Psoas muscle (tissue), 7 donors: ENCODE measurements at regions not wholly inside any gene's neighbourhood (a gene's known extent, or its start where the extent isn't known, plus 50 kb on each side); places are given as distances from the start of the nearest gene placed in this dataset.

ENCODE experiments used
- ATAC-seq, 4 donors: fragments of 200-7000 bp; cut with Tn5 transposase; one replicate each; pipeline ENCODE4 v1.9.1; 2020; ENCODE audit warnings: moderate library complexity in 3 of 4, mild to moderate bottlenecking in 2 of 4
- DNase-seq, 2 donors: peaks; one replicate each; pipeline ENCODE4 v3.0.0-alpha.2; 2020
- H3K27ac ChIP-seq: fragments of 200-600 bp; one replicate; pipeline ENCODE4 v1.8.0; 2022
- H3K27me3 ChIP-seq, 3 donors: fragments of 200-600 bp in 1 of 3; one replicate each; pipeline versions ENCODE4 v1.6.1 to v1.8.0; 2013 to 2022; ENCODE audit warnings: low read length in 2 of 3, mild to moderate bottlenecking in 2 of 3, moderate library complexity in 1 of 3; ENCODE audit not compliant: insufficient read depth in 3 of 3
- H3K36me3 ChIP-seq, 2 donors: fragments of 200-600 bp in 1 of 2; one replicate each; pipeline versions ENCODE4 v1.6.1 to v1.8.0; 2013 to 2022; ENCODE audit warnings: low read depth in 1 of 2, mild to moderate bottlenecking in 1 of 2, moderate library complexity in 1 of 2; ENCODE audit not compliant: insufficient read depth in 1 of 2
- H3K4me1 ChIP-seq: fragments of 200-600 bp; one replicate; pipeline ENCODE4 v1.8.0; 2022
- H3K4me3 ChIP-seq: fragments of 200-600 bp; one replicate; pipeline ENCODE4 v1.8.0; 2022; ENCODE audit warnings: mild to moderate bottlenecking
- H3K9me3 ChIP-seq: fragments of 200-600 bp; one replicate; pipeline ENCODE4 v1.8.0; 2022
- CTCF ChIP-seq: fragments of 200-600 bp; IDR thresholded peaks from one replicate; pipeline ENCODE4 v1.8.0; 2022; ENCODE audit warnings: antibody characterized with exemption
- WGBS, 3 donors: extraction: QIAGEN DNeasy Blood & Tissue Kit; methylation state at CpG; one replicate each; pipeline versions ENCODE4 v1.1.6 to v1.1.7; 2013; 5-methylcytosine and 5-hydroxymethylcytosine counted together
- intact Hi-C, 2 donors: fragments of 100-400 bp; cut with DNase I; formaldehyde crosslinking; loops; one replicate each; pipeline versions ENCODE4 v1.11.0 to v1.14.2; 2022
- donor health status: healthy with polysubstance abuse.
- donor health status: DM: no; HTN: no; CAD: no; lungs with moderate emphysema.
- donor health status: Bipolar disorder and iron deficiency.
- donor health status: healthy.
- donor health status: DM: yes; HTN: yes; CAD: no.
- donor health status: DM: no; HTN: no; CAD: no.
- donor health status: DM: yes; HTN: yes; CAD: no.

- no peaks in the 10 kb centered on the region for H3K36me3 ChIP-seq
- H3K4me1 ChIP-seq = no peaks in the 10 kb centered on the region
- no peak overlapping the region for H3K27ac ChIP-seq
- DNase-seq = no peak
- H3K27me3 ChIP-seq = no peaks in the 10 kb centered on the region
- TF ChIP-seq CTCF = no peak
- H3K4me3 ChIP-seq = no peak overlapping the region
- no peak for ATAC-seq
- H3K9me3 ChIP-seq = no peaks in the 10 kb centered on the region
- intact Hi-C loops = no loop called here
- WGBS, 3 donors = 38 to 58% (median 45%) methylated on average over 3 of the region's 3 CpGs
These were observed 574.7 kb upstream of the ZP4 start for GRCh38 chr1:238465449-238465848.

DNA sequence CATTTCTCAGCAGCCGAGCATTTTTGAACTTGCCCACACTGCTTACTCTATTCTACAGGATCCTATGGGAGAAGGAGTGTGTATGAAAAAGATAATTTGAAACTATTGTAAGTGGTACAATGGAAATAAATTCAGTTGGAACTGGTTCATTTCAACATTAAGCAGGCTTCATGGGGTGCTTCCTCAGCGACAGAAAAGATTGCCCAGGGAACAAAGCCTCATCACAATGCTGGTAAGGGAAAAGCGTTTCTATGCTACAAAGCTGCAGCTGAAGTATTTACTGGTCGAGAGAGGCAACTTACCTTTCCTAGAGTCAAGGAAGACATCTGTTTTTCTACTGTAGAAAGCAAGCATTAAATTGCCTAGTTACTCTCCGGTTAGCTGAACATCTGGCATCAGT lies 568.2 kb upstream of the ZP4 start:
- H3K27ac ChIP-seq = no peak overlapping the region
- TF ChIP-seq CTCF = no peak
- H3K9me3 ChIP-seq = no peaks in the 10 kb centered on the region
- H3K4me3 ChIP-seq = no peak overlapping the region
- intact Hi-C loops = loop anchor here in 1 of 2 donors (5.0 kb wide), 1 partner anchor 268 kb away; no protein-coding TSS in a partner anchor
- WGBS, 3 donors = 54 to 56% (median 55%) methylated on average over 5 of the region's 5 CpGs
- H3K4me1 ChIP-seq = no peaks in the 10 kb centered on the region
- no peaks in the 10 kb centered on the region for H3K36me3 ChIP-seq
- ATAC-seq (no peak), DNase-seq (no peak)
- H3K27me3 ChIP-seq = no peaks in the 10 kb centered on the region

DNA sequence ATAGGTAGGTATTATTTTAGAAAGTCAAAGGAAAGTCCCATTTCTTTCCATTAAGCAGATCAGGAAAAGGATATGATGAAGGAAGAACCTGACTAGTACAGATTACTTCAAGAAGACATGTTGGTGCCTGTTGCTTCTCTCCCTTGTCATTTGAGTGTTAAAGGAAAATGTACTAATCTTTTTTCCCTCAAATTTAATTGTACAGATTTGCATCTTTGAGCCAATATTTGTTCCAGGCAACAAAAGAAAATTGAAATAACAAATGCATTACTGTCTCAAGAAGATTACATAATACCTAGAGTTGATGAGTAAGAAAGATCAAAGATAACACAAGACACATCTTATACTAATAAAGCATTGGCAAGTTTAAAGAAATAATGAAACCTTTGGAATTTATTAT lies 566.9 kb upstream of the ZP4 start:
- no peaks in the 10 kb centered on the region for H3K9me3 ChIP-seq
- DNase-seq = no peak
- no peaks in the 10 kb centered on the region for H3K4me1 ChIP-seq
- no peak overlapping the region for H3K27ac ChIP-seq
- intact Hi-C loops = loop anchor here in 1 of 2 donors (5.0 kb wide), 1 partner anchor 270 kb away; no protein-coding TSS in a partner anchor
- ATAC-seq = no peak
- no peaks in the 10 kb centered on the region for H3K36me3 ChIP-seq
- no peak overlapping the region for H3K4me3 ChIP-seq
- TF ChIP-seq CTCF = no peak
- H3K27me3 ChIP-seq = no peaks in the 10 kb centered on the region

GRCh38 chr1:238451781-238452310 lies 561.1 kb upstream of the ZP4 start:
- WGBS, 3 donors = 55 to 59% (median 55%) methylated on average over 4 of the region's 4 CpGs
- Histone ChIP-seq H3K9me3 (no peaks in the 10 kb centered on the region), H3K36me3 (no peaks in the 10 kb centered on the region), H3K27ac (no peak overlapping the region), H3K4me3 (no peak overlapping the region), H3K27me3 (no peaks in the 10 kb centered on the region), H3K4me1 (no peaks in the 10 kb centered on the region)
- intact Hi-C loops = no loop called here
- TF ChIP-seq CTCF = no peak
- DNase-seq (no peak), ATAC-seq (no peak)

DNA sequence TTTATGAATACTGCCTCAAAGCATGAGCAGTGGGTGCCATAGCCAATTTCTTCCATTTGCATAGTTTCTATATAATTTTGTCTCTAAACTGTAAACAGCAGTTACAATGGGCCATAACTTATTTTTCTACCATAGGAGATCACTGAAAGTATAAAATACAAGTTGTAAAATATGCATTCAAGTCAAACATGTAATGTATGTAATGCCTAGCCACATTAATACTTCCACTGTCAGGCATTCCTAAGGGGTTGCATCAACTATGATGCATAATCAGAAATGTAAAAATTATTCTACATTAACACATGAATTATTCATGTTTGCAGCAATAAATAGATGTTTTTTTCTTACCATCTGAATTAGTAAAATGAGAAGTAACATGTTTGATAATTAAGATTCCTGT lies 560.3 kb upstream of the ZP4 start:
- intact Hi-C loops = no loop called here
- Histone ChIP-seq H3K4me1 (no peaks in the 10 kb centered on the region), H3K9me3 (no peaks in the 10 kb centered on the region), H3K27me3 (no peaks in the 10 kb centered on the region), H3K4me3 (no peak overlapping the region), H3K27ac (no peak overlapping the region), H3K36me3 (no peaks in the 10 kb centered on the region)
- DNase-seq = no peak
- TF ChIP-seq CTCF = no peak
- ATAC-seq = no peak
